D341Med (cell line): ENCODE measurements at regions not wholly inside any gene's neighbourhood (a gene's known extent, or its start where the extent isn't known, plus 50 kb on each side); places are given as distances from the start of the nearest gene placed in this dataset.

Experiments used
- DNase-seq: peaks from one replicate; pipeline ENCODE4 v3.0.0; 2012; ENCODE audit warnings: low spot score

- no peak for DNase-seq
Observed at GRCh38 chr10:62453274-62453673, 79.1 kb downstream of the ZNF365 start.

GRCh38 chr10:62454687-62455397 is 80.7 kb downstream of the ZNF365 start:
- no peak for DNase-seq

- no peak for DNase-seq
Observed at GRCh38 chr10:62456611-62457101, 82.5 kb downstream of the ZNF365 start.

DNA sequence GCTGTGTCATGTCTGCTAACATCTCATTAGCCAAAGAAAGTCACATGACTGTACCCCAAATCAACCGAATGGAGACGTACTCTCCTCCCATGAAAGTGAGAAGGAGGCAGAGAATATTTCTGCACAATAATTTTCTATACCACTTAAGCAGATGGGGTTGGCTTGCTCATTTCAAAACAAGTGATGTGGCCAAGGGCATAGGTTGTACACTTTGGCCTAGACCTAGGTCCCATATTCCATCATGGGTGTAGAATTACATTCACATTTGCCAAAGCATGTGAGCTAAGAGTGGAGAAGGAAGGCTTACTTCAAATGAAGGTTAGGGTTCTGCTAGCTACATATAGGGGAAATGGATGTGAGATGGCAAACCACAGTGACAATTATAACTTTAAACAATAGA is 83.0 kb downstream of the ZNF365 start:
- DNase-seq = no peak

- no peak for DNase-seq
Observed at GRCh38 chr10:62457598-62457997, 83.4 kb downstream of the ZNF365 start.

DNA sequence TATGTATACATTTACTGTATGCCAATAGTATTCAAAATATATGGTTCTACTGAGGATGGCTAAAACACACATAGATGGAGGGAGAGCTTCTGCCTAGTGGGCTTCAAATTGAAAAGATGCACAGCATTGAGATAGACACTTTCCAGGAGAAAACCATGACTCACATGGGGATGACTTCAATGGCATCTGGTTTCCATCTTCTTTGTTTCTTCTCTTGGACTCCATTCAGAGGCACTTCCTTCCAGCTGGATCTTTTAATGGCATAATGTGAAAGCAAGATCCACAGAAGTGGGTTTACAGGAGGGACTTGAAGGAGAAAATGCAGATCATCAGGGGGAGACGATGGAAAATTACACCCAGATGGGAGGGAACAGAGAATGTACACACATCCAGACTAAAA is 84.9 kb downstream of the ZNF365 start:
- no peak for DNase-seq

DNA sequence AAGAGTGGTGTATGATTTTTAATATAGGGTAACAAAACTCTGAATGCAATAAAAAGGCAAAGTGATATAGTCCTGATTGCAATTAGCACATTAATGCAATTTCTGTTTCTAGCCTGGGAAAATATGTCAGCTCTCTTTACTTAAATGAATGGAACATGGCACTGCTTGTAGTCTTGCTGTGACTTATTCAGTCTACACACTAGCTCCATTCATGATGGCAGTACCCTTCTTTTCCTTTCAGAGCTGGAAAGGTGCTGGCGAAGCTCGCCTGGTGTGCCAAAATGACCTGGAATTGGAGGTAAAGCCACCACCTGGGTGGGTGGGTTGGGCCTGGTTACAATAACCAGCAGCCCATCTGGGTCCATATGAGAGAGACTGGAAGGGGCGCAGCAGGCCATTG is 85.3 kb downstream of the ZNF365 start:
- DNase-seq = no peak

DNA sequence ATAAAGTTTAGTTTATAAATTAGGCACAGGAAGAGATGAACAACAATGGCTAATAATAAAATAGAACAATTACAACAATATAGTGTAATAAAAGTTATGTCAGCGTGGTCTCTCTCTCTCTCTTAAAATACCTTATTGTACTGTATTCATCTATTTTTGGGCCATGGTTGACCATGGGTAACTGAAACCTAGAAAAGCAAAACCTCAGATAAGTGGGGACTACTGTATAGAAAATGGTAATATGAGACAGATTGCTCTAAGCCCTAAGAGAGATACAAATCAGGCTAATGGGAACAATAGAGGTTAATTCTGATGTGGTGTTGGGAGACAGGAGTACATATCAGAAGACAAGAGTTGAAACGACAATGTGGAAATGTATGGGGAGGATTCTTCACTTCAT is 86.2 kb downstream of the ZNF365 start:
- no peak for DNase-seq

DNA sequence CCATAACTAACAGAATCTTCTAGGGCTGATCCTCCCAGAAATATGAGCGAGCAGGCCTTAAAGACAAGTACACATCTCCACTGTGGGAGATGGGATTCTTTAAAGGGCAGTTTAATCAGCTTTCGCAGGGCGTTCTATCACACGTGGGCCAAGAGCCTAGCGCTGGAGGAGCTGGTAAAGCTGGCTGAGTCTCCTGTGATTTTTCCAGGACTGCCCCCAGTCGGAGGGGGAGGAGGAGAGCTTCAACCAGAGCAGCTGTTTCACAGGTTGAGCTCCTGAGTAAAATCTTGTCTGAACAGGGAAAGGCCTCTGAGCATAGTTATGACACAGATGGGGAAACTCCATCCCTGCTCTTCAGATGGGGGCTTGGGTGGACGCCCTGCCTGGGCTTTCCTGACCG is 87.0 kb downstream of the ZNF365 start:
- no peak for DNase-seq

DNA sequence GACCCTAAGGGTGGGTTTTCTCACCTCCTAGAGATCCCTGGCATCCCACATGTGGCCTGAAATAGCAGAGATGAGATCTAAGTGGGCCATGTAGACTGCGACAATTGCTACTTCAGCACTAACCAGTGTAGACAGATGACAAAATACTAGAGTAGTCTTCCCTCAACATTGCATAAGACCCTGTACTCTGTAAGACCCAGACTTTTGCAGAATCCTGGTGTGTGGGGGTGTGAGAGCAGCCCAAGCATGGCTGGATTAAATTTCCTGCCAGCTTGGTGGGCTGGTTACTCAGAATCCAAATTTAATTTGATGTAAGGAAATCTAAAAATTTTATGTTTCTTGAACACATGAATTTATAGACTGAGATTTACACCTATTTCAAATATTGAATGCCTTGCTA is 88.3 kb downstream of the ZNF365 start:
- no peak for DNase-seq

DNA sequence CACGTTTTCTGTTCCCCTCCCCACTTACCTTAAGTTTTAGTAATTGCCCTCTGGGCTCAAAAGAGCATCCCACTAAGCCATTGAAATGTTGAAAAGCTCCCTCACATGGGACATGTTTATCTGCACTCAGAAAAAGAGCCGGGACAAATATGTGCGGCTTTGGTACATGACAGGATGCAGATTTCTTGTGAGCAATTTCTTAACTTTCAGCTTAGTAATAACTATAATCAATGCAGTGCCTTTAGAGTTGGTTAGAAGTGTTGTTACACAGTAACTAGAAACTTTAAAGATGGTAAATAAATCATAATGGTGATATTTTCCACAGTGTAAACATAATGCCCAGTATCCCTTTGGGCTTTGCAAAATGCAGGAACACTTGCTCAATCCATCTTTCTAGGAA is 89.2 kb downstream of the ZNF365 start:
- no peak for DNase-seq

- DNase-seq = no peak
Observed at GRCh38 chr10:62464308-62464707, 90.1 kb downstream of the ZNF365 start.

DNA sequence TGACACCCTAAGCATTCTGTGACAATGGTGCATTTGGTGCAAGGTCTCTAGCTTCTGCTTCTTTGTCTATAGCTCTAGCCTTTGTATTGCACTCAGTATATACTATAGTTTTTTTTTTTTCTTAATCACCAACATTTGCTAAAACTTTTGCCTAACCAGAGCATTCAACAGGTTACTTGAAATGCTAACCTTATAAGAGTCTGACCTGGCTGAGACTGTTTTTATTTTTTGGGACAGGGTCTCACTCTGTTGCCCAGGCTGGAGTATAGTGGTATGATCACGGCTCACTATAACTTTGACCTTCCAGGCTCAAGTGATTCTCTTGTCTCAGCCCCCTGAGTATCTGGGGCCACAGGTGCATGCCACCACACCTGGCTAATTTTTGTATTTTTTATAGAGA is 92.4 kb downstream of the ZNF365 start:
- DNase-seq = no peak

- no peak for DNase-seq
Observed at GRCh38 chr10:62467527-62467926, 93.4 kb downstream of the ZNF365 start.

GRCh38 chr10:62471711-62472110 is 97.5 kb downstream of the ZNF365 start:
- no peak for DNase-seq

- no peak for DNase-seq
Observed at GRCh38 chr10:62473241-62473640, 99.1 kb downstream of the ZNF365 start.

- DNase-seq = no peak
Observed at GRCh38 chr10:62475551-62475950, 101.4 kb downstream of the ZNF365 start.

GRCh38 chr10:62479523-62479922 is 105.4 kb downstream of the ZNF365 start:
- no peak for DNase-seq

DNA sequence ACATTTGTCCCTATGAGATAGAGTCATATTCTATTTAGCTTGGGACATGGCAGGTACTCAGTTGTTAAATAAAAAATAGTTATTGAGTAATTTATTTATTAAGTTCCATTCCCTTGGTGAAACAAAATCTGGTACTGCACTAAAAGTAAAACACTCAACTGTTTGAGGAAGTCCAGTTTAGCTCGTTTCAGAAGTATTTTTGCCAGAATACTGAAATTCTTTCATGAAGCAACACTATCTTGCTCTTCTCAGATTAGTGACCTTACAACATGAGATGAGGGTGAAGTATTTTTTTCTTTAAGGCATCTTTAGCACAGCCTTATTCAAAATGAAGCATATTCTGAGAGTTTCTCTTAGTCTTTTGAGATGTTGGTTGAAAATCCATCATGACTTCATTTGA is 106.0 kb downstream of the ZNF365 start:
- DNase-seq = no peak

DNA sequence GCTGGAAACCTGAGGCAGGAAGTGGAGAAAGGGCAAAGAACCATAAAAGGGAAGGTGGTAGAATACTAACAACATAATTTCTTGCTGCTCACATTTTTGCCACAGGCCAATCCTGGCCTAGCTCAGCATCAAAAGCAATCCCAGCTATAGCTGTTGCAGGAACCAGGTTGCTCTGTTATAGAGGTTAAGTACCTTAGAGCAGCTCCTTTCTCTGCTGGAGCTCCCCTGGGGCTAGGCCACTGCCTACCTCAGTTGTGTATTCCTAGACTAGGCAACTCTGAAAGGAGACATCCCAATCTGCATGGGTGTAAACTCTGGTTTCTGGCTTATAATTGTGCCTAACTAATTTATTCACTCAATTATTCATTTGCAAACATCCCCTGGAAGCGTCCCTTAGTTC is 108.4 kb downstream of the ZNF365 start:
- no peak for DNase-seq

DNA sequence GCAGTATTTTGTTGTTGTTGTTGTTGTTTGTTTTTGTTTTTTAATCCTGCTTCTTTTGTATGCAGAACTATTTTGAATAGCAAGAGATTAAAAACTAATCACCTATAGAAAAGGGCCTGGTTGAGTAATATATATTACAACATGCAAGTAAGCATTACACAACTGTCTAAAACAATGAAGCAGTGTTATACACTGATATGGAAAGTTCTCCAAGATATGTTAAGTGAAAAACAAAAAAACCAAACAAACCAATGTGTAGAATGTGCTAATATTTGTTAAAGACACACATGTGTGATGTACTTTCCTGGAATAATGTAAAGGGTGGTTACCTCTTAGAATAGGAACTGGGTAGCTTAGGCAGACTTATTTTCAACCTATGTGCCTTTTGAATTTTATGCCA is 117.4 kb downstream of the ZNF365 start:
- no peak for DNase-seq

DNA sequence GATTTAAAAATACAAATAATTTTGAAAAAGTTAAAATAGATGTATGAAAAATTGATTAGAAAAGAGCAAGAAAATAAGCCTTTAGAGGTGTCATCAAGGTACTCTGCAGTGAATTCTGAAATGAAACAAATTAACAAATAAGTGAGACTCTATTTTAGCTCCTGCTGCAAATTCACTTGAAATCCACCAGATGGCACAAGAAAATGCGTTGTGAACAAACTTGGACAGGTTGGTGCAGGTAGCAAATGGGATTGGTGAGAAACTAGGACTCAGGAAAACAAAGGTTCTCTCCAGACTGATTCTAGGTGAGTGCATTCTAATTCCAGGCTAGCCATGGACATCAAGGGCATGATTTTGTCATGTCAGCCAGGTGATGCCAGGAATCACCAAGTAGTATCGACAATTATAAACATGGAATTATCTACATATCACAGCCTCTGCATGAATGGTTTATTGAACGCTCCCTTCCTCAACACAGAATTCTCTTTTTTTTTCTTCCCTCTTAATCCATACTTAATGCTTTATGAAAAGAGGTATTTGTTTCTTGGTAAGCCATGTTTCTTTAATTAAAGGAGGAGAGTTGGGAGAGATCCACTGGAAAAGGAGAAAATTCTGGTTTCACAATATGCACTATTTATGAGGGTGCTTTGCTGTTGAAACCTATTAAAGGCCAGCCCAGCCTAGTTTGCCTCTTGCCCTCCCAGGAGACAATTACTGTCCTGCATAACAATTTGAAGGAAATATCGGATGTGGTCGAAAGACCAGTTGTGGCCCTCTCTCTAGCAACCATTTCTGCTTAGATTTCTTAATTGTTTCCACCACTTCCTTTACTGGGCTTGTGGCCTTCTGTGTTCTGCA is 118.1 kb downstream of the ZNF365 start:
- DNase-seq = no peak

DNA sequence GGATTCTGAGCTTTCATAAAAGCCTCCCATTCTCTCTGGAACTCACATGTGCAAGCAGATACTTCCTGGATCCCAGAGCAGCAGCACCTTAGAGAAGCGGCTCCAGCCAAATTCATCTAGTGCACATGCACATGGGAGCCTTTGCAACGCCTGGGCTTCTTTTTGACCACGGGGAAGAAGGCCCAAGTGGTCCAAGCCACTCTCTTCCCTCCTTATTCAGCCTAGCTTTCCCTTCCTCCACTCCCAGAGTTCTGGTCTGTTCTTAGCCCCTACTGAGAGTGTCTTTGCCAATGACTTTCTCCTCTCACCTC is 118.7 kb downstream of the ZNF365 start:
- no peak for DNase-seq

- no peak for DNase-seq
Observed at GRCh38 chr10:62496925-62497324, 122.8 kb downstream of the ZNF365 start.
